ENCODE measurements at regions not wholly inside any gene's neighbourhood (a gene's known extent, or its start where the extent isn't known, plus 50 kb on each side); places are given as distances from the start of the nearest gene placed in this dataset.

GRCh38 chr10:55051515-55051914, 250.5 kb upstream of the PCDH15 start:
- TF ChIP-seq CTCF (IDR thresholded peaks at IDR 0.05; ENCODE audit: low read length, missing control alignments): no peak
- no peak for DNase-seq (ENCODE audit: low read depth)
- no peak overlapping the region for H3K4me3 ChIP-seq (replicated peaks; ENCODE audit: low read depth, low read length)

GRCh38 chr10:55048830-55049498, 247.9 kb upstream of the PCDH15 start:
- H3K4me3 ChIP-seq (replicated peaks; ENCODE audit: low read depth, low read length): no peak overlapping the region
- no peak for DNase-seq (ENCODE audit: low read depth)
- no peak for TF ChIP-seq CTCF (IDR thresholded peaks at IDR 0.05; ENCODE audit: low read length, missing control alignments)

GRCh38 chr10:55043540-55043939, 242.5 kb upstream of the PCDH15 start:
- no peak for DNase-seq (ENCODE audit: low read depth)
- no peak overlapping the region for H3K4me3 ChIP-seq (replicated peaks; ENCODE audit: low read depth, low read length)
- no peak for TF ChIP-seq CTCF (IDR thresholded peaks at IDR 0.05; ENCODE audit: low read length, missing control alignments)

- DNase-seq (ENCODE audit: low read depth): no peak
- no peak for TF ChIP-seq CTCF (IDR thresholded peaks at IDR 0.05; ENCODE audit: low read length, missing control alignments)
Measured at GRCh38 chr10:55033061-55033460, 232.0 kb upstream of the PCDH15 start.

GRCh38 chr10:55024713-55025112, 223.7 kb upstream of the PCDH15 start:
- no peak overlapping the region for H3K4me3 ChIP-seq (replicated peaks; ENCODE audit: low read depth, low read length)
- no peak for TF ChIP-seq CTCF (IDR thresholded peaks at IDR 0.05; ENCODE audit: low read length, missing control alignments)
- DNase-seq (ENCODE audit: low read depth): no peak

More at GRCh38 chr10:55033061-55033460, 232.0 kb upstream of the PCDH15 start:
- H3K4me3 ChIP-seq (replicated peaks; ENCODE audit: low read depth, low read length): no peak overlapping the region

GRCh38 chr10:55019439-55019838, 218.4 kb upstream of the PCDH15 start:
- no peak for DNase-seq (ENCODE audit: low read depth)
- H3K4me3 ChIP-seq (replicated peaks; ENCODE audit: low read depth, low read length): no peak overlapping the region

More at GRCh38 chr10:55019439-55019838, 218.4 kb upstream of the PCDH15 start:
- TF ChIP-seq CTCF (IDR thresholded peaks at IDR 0.05; ENCODE audit: low read length, missing control alignments): no peak

All from fibroblast of pulmonary artery (primary cell).